Prostate gland (tissue), 2 donors: ENCODE measurements at regions not wholly inside any gene's neighbourhood (a gene's known extent, or its start where the extent isn't known, plus 50 kb on each side); places are given as distances from the start of the nearest gene placed in this dataset.

Experiments used
- DNase-seq: peaks from one replicate; pipeline ENCODE4 v3.0.0-alpha.2; 2019; ENCODE audit warnings: low spot score
- H3K27ac ChIP-seq, 2 donors: fragments of 200-600 bp; sonication (generic); 2 replicates each; pipeline ENCODE4 v1.5.1; 2017 to 2019
- H3K27me3 ChIP-seq: fragments of 200-600 bp; sonication (generic); replicated peaks from 2 replicates; pipeline ENCODE4 v1.5.1; 2019; ENCODE audit not compliant: insufficient read depth
- H3K36me3 ChIP-seq, 2 donors: fragments of 200-600 bp; sonication (generic); 1 replicate in 1 of 2; 2 replicates in 1 of 2; pipeline versions ENCODE4 v1.5.1 to v1.8.1; 2017 to 2019
- H3K4me1 ChIP-seq: fragments of 200-600 bp; sonication (generic); replicated peaks from 2 replicates; pipeline ENCODE4 v1.5.1; 2019
- H3K4me3 ChIP-seq, 2 donors: fragments of 200-600 bp; sonication (generic); 2 replicates each; pipeline ENCODE4 v1.5.1; 2017 to 2019
- H3K9me3 ChIP-seq: fragments of 200-600 bp; sonication (generic); 2 replicates; pipeline ENCODE4 v1.5.1; 2017
- POLR2A ChIP-seq: fragments of 450-650 bp; IDR thresholded peaks from one replicate; pipeline ENCODE4 v1.6.1; 2016; ENCODE audit warnings: antibody characterized with exemption, mild to moderate bottlenecking
- POLR2AphosphoS5 ChIP-seq: sonication (generic); formaldehyde crosslinking; IDR thresholded peaks from one replicate; pipeline ENCODE4 v1.6.1; 2017; ENCODE audit warnings: antibody characterized with exemption
- WGBS: methylation state at CpG from one replicate; pipeline ENCODE4 v1.1.5; 2018; 5-methylcytosine and 5-hydroxymethylcytosine counted together
- intact Hi-C: fragments of 100-400 bp; cut with DNase I; formaldehyde crosslinking; loops from one replicate; pipeline ENCODE4 v1.14.2; 2022
- TF ChIP-seq, protein P1 (sequence below), 4 experiments: fragments of 200-600 bp in 2 of 4; fragments of 450-650 bp in 2 of 4; sonication (generic) in 2 of 4; IDR thresholded peaks; 1 replicate in 3 of 4; 2 replicates in 1 of 4; pipeline ENCODE4 v1.5.1; 2016 to 2019; ENCODE audit warnings: antibody characterized with exemption in 4 of 4, mild to moderate bottlenecking in 2 of 4, moderate library complexity in 2 of 4

DNA sequence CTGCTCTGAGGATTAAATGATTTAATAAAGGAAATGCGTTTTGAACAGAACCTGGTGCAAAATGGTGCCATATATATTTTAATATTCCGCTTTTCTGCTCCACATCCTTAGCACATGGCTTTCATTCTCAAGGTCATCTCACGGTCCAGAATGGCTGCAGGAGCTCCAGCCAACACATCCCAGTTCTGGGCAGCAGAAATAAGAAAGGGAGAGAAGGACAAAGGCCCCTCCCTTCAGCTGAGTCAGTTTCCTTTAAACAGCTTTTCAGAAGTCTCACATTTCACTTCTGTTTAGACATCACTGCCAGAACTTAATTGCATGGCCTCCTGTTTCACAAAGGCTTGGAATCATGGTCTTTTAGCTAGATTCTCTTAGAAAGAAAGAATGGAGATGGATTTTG is 75.2 kb upstream of the LRRN2 start:
- Histone ChIP-seq H3K4me3 (no peak overlapping the region), H3K36me3 (no peaks in the 10 kb centered on the region), H3K9me3 (no peaks in the 10 kb centered on the region), H3K4me1 (no peaks in the 10 kb centered on the region), H3K27me3 (no peaks in the 10 kb centered on the region), H3K27ac (no peak overlapping the region)
- WGBS = 92% methylated on average over 3 of the region's 3 CpGs
- intact Hi-C loops = loop anchor here (5.0 kb wide), 1 partner anchor 188 kb away; no protein-coding TSS in a partner anchor
- TF ChIP-seq POLR2AphosphoS5 (no peak), POLR2A (no peak)
- TF ChIP-seq, protein P1, sequence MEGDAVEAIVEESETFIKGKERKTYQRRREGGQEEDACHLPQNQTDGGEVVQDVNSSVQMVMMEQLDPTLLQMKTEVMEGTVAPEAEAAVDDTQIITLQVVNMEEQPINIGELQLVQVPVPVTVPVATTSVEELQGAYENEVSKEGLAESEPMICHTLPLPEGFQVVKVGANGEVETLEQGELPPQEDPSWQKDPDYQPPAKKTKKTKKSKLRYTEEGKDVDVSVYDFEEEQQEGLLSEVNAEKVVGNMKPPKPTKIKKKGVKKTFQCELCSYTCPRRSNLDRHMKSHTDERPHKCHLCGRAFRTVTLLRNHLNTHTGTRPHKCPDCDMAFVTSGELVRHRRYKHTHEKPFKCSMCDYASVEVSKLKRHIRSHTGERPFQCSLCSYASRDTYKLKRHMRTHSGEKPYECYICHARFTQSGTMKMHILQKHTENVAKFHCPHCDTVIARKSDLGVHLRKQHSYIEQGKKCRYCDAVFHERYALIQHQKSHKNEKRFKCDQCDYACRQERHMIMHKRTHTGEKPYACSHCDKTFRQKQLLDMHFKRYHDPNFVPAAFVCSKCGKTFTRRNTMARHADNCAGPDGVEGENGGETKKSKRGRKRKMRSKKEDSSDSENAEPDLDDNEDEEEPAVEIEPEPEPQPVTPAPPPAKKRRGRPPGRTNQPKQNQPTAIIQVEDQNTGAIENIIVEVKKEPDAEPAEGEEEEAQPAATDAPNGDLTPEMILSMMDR (IDR thresholded peaks at IDR 0.05) = no peak
- no peak for DNase-seq

DNA sequence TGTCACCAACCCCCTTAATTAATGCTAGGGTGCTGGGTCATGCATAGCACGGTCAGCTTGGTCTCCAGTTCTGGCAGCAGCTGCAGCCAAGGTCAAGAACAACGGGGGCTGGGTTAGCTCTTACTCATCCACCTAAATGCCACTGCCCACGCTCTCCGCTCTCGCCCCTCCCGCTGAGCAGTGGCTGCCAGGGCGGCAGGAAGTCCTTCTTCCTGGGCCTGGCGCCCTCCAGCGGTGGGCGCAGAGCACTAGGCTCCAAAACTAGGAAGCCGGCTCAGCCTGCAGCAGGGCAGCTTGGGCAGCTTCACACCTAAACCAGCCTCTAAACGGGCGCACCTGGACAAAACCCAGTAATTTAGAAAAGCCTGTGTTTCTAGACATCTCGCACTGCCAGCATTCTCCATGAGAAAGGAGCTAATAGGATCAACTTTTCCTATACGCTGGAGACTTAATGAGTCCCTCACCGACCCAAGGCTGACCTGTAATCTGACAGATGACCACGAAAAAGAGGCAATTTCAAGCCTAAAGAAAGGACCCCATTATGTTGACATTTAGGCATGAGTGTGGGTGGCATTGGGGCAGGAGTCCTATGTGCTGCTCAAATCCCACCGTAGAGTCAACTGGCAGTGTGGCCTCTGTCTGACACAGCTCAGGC is 78.4 kb upstream of the LRRN2 start:
- intact Hi-C loops = loop anchor here (5.0 kb wide), 1 partner anchor 192 kb away; no protein-coding TSS in a partner anchor

DNA sequence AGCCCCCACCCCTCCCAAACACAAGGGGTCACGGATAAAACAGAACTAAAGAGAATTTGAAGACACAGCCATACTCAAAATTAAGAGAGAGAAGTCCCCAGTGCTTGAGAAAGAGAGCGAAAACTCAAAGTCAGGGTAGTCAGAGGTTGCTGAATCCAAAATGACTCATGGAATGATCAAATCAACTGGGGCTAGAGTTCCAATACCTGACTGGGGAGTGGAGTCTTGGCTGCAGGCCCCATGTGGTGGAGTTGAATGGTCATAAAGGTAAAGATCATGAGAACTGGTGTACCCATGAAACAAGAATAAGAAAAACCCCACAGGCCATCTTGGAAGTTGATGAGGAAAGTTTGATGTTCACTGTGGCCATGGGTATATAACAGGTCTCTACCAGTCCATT is 84.5 kb upstream of the LRRN2 start:
- DNase-seq = no peak
- H3K27me3 ChIP-seq = no peaks in the 10 kb centered on the region
- no peaks in the 10 kb centered on the region for H3K4me1 ChIP-seq
- TF ChIP-seq, protein P1 (IDR thresholded peaks at IDR 0.05) = no peak
- TF ChIP-seq POLR2A (no peak), POLR2AphosphoS5 (no peak)
- WGBS = 78% methylated on average over 2 of the region's 2 CpGs
- no peak overlapping the region for H3K27ac ChIP-seq
- intact Hi-C loops = no loop called here
- no peaks in the 10 kb centered on the region for H3K36me3 ChIP-seq
- H3K9me3 ChIP-seq = no peaks in the 10 kb centered on the region
- no peak overlapping the region for H3K4me3 ChIP-seq

More for the DNA sequence above, 78.4 kb upstream of the LRRN2 start:
- no peak overlapping the region for H3K4me3 ChIP-seq
- TF ChIP-seq, protein P1 (IDR thresholded peaks at IDR 0.05) = peak in 3 of 4 experiments; percentile 58 to 72 (median 63)
- TF ChIP-seq POLR2AphosphoS5 (peak; percentile 41), POLR2A (no peak)
- H3K9me3 ChIP-seq = no peaks in the 10 kb centered on the region
- H3K27ac ChIP-seq = no peak overlapping the region
- 15% methylated on average over 18 of the region's 18 CpGs for WGBS
- H3K4me1 ChIP-seq = no peaks in the 10 kb centered on the region
- H3K27me3 ChIP-seq = no peaks in the 10 kb centered on the region
- DNase-seq = peak; percentile 21
- H3K36me3 ChIP-seq = no peaks in the 10 kb centered on the region

DNA sequence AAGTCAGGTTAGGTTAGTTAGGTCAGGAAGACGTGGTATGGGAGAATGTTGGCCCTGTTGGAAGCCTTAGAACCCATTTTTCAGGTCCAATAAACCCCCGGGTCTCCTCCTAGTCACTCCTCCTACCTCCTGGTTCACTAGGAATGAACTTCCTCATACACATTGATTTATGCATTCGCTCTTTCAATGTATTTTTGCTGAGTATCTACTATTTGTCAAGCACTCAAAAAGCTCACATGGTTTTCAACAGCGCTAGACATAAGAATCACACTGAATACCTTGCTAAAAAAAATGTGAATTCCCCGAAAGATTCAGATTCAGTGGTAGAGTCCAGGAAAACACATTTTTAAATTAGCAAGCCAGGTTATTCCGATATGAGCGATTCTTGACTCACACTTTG is 85.8 kb upstream of the LRRN2 start:
- 85% methylated on average over 7 of the region's 7 CpGs for WGBS
- intact Hi-C loops = no loop called here

More for the DNA sequence above, 85.8 kb upstream of the LRRN2 start:
- H3K36me3 ChIP-seq = no peaks in the 10 kb centered on the region
- H3K9me3 ChIP-seq = no peaks in the 10 kb centered on the region
- H3K4me3 ChIP-seq = no peak overlapping the region
- no peaks in the 10 kb centered on the region for H3K27me3 ChIP-seq
- TF ChIP-seq POLR2A (no peak), POLR2AphosphoS5 (no peak)
- TF ChIP-seq, protein P1 (IDR thresholded peaks at IDR 0.05) = no peak
- H3K27ac ChIP-seq = no peak overlapping the region
- no peak for DNase-seq
- H3K4me1 ChIP-seq = no peaks in the 10 kb centered on the region
